ENCODE measurements at regions not wholly inside any gene's neighbourhood (a gene's known extent, or its start where the extent isn't known, plus 50 kb on each side); places are given as distances from the start of the nearest gene placed in this dataset.

DNA sequence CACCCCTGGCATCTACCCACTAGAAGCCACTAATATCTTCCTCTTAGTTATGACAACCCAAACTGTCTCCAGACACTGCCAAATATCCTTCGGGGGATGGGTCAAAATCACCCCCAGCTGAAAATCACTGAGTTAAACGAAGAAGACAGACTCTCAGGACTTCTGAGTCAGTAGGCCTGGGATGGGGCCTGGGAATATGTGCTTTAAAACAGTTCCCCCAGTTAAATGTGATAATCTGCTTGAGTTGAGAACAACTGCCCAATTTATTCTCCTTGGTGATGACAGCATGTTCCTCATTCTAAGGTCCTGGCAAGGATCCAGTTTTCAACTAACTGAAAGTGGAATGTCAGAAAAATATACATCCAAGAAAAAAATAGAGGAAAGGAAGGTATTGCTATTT is 52.4 kb downstream of the CBLL2 start:
- no peak for DNase-seq (ENCODE audit: low read depth in 2 of 2)

- DNase-seq (ENCODE audit: low read depth in 2 of 2), result no peak
Observed at GRCh38 chrX:22329783-22330182, 57.1 kb downstream of the CBLL2 start.

GRCh38 chrX:22338740-22339139 is 66.0 kb downstream of the CBLL2 start:
- no peak for DNase-seq (ENCODE audit: low read depth in 2 of 2)

GRCh38 chrX:22339459-22339858 is 66.7 kb downstream of the CBLL2 start:
- DNase-seq (ENCODE audit: low read depth in 2 of 2), result no peak

GRCh38 chrX:22340022-22340616 is 67.4 kb downstream of the CBLL2 start:
- DNase-seq (ENCODE audit: low read depth in 2 of 2), result no peak

DNA sequence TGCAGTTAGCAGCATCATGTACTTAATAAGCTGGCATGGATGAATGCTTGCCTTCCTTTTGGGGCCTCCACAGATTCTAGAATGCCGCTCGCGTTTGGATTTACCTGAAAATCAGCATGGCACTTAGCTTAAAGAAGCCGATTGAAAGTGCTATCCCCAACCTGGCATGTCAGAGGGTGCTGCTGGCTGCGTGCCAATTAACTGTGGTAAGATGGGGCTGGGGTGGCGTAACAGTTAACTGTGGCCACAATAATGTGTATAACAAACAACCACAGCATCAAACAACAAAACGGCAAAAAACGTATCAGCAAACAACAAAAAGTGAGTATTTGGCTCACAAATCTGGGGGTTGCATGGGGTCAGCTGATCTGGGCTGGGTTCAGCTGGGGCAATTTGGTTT is 70.5 kb downstream of the CBLL2 start:
- no peak for DNase-seq (ENCODE audit: low read depth in 2 of 2)

- no peak for DNase-seq (ENCODE audit: low read depth in 2 of 2)
Observed at GRCh38 chrX:22345884-22346283, 73.2 kb downstream of the CBLL2 start.

DNA sequence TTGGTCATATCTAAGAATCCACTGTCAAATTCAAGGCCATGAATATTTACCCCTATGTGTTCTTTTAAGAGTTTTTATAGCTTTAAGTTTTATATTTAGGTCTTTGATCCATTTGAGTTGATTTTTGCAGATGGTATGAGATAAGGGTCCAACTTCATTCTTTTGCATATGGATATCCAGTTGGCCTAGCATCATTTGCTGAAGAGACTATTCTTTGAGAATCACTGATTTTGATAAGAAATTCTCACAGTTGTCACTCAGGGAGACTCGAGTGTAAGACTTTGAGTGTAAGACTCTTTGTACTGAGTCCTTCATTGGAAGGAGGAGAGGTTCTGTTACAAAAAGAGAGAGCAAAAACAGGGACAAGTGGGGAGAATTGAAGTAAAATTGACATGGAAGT is 74.8 kb downstream of the CBLL2 start:
- no peak for DNase-seq (ENCODE audit: low read depth in 2 of 2)

DNA sequence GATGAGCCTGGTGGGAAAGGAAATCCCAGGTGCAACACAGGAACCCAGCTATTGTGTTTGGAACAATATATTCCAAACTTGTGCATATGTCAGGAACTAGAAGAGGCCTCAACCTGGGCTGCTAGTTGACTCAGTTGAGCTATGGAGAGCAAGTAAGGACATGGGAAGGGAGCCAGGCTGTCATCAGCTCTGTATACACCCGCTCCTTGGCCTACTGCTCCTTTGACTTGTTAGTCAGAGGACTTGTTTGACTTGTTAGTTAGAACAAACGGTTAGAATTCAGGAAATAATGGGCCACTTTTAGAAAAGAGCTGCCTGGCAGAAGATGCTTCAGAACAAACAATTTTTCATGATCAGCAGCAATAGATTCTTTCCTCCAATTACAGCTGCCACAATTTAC is 76.4 kb downstream of the CBLL2 start:
- DNase-seq (ENCODE audit: low read depth in 2 of 2), result no peak

- no peak for DNase-seq (ENCODE audit: low read depth in 2 of 2)
Observed at GRCh38 chrX:22351076-22351475, 78.4 kb downstream of the CBLL2 start.

GRCh38 chrX:22351966-22352365 is 79.3 kb downstream of the CBLL2 start:
- DNase-seq (ENCODE audit: low read depth in 2 of 2), result no peak

GRCh38 chrX:22357621-22358020 is 84.9 kb downstream of the CBLL2 start:
- no peak for DNase-seq (ENCODE audit: low read depth in 2 of 2)

GRCh38 chrX:22360129-22360528 is 87.4 kb downstream of the CBLL2 start:
- DNase-seq (ENCODE audit: low read depth in 2 of 2), result no peak

DNA sequence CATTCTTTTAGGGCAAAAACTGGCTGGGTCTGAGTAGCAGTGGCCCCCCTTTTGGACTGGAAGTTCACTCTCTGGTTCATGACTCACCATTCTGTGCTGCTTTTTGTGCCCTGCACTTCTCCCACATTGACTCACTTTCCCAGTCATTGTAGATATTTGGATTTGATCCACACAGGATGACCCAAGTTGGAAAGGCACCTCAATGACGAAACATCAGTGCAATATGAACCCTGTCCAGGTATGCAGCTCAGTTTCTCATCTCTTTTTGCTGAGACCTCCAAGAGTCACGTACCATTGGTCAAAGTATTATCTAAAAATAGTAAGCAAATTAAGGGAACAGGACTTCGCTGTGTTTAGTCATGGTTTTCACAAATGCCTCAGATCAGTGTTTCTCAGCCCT is 92.7 kb downstream of the CBLL2 start:
- DNase-seq (ENCODE audit: low read depth in 2 of 2), result no peak

- no peak for DNase-seq (ENCODE audit: low read depth in 2 of 2)
Observed at GRCh38 chrX:22366166-22366702, 93.5 kb downstream of the CBLL2 start.

- DNase-seq (ENCODE audit: low read depth in 2 of 2), result no peak
Observed at GRCh38 chrX:22366906-22367305, 94.2 kb downstream of the CBLL2 start.

DNA sequence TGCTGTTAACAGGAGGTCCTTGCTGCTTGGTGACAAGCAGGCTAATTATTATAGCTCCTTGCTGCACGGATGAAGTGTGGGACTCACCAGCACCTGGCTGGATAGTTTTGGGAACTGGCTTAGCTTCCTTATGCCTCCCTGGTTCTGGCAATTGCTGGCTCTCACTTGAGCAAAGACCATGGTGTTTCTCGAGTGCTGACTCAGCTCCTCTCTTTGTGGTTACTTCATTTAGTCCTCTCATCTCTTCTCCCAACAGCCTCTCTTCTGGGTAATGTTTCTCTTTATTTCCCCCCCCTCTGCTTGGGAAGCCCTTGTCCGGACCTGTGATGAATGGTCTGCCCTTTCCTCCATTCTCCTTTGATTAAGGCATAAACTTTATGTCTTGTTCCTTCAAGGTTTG is 100.4 kb downstream of the CBLL2 start:
- no peak for DNase-seq (ENCODE audit: low read depth in 2 of 2)

- no peak for DNase-seq (ENCODE audit: low read depth in 2 of 2)
Observed at GRCh38 chrX:22373766-22374165, 101.1 kb downstream of the CBLL2 start.

DNA sequence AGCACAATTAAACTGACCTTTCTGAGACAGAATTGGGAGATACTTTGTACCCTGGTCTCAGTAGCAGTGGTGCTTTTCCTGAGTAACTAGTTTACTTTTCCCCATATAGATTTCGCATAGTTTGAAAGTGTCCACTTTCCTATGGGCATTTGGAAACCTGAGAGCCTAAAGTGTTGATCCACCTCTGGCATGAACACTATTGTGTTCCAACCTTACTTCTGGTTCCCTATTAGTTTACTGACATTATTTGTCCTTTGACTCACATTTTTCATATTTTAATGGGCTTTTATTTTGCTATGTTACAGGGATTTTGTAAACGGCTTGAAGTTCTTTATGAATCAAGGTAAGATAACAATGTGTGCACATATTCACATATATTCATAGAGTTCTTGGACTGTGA is 103.7 kb downstream of the CBLL2 start:
- DNase-seq (ENCODE audit: low read depth in 2 of 2), result no peak

DNA sequence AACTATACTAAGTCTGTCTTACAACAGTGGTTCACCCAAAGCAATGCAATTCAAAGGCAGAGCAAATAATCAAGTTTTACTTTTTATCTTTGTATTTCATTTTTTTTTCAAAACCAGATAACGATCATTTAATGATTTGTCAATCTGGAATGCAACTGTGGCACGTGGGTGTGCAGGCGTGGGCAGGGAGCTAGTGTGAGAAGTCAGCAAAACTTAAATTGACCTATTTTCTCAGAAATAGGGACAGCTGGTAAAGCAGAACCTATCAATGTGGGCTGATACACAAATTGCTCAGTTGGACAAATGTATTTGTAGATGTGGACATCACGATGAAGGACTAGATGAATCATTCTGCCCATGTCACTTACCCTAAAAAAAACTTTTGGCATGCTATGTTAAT is 105.6 kb downstream of the CBLL2 start:
- no peak for DNase-seq (ENCODE audit: low read depth in 2 of 2)

- DNase-seq (ENCODE audit: low read depth in 2 of 2), result no peak
Observed at GRCh38 chrX:22383988-22384387, 111.3 kb downstream of the CBLL2 start.

- no peak for DNase-seq (ENCODE audit: low read depth in 2 of 2)
Observed at GRCh38 chrX:22389556-22390179, 117.0 kb downstream of the CBLL2 start.

DNA sequence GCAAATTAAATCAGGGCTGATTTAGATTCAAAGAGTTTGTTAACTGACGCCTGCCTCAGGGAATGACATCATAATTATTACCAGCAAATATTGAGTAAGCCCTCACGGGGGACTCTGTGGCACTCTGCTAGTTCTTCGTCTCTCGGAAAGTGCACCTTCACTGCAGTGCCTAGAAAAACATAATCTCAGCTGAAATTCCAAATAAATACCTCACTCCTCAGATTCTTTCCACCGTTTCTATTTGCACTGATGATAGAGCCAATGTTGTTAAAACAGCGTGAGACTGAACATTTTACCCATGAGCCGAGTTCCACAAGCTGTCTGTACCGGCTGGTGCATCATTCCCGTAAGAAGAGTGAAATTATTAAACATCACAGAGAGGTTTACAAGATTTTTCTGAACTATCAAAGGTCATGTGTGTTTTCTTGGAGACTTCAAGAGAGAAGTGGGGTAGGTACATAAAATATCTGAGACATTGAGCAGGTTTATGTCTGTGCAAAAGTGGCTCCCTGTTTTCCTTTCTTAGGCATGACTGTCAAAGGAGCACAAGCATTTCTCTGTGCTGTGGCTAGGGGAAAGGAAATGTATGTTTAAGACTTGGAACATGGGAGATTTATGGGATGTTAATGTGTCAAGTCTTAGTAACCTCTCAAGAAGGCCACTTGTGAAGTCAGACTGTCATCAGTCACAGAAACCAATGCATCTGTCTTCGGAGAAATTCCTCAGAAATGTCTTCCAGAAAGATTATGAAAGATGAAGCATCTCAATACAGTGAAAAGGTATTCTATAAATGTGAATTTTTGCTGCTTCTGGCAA is 119.6 kb downstream of the CBLL2 start:
- no peak for DNase-seq (ENCODE audit: low read depth in 2 of 2)

All from stimulated activated CD4-positive, alpha-beta T cell treated with anti-CD3 and anti-CD28 coated beads, Interleukin-15, amount 100 ng/mL, for 48 hours (primary cell).